ENCODE measurements at regions not wholly inside any gene's neighbourhood (a gene's known extent, or its start where the extent isn't known, plus 50 kb on each side); places are given as distances from the start of the nearest gene placed in this dataset.
"Not testable (repeated sequence)": the region's sequence is repeated elsewhere in the genome, so short reads cannot be mapped to it uniquely, and the experiment has no call there.

GRCh38 chr14:105961625-105962024 lies 435.2 kb downstream of the TMEM121 start:
- TF ChIP-seq POLR2A, CTCF (IDR thresholded peaks at IDR 0.05): not testable (repeated sequence)

Measured in body of pancreas (tissue), 4 donors.